Caco-2 (cell line): ENCODE measurements at regions not wholly inside any gene's neighbourhood (a gene's known extent, or its start where the extent isn't known, plus 50 kb on each side); places are given as distances from the start of the nearest gene placed in this dataset.

Source experiments
- BruUV-seq: library from RNA; stranded (reverse); fragments of 400-500 nt; replicated peaks from 2 replicates; lab custom pipeline; 2021; lab: Mats Ljungman, UMichigan
- CTCF ChIA-PET: fragments of 300-600 bp; sonication (Branson Sonifier 250); formaldehyde crosslinking; loops from one replicate; lab custom pipeline; 2022; ENCODE audit warnings: antibody characterized with exemption; lab: Charles Lee
- POLR2A ChIA-PET: fragments of 300-600 bp; sonication (Branson Sonifier 250); formaldehyde crosslinking; loops from one replicate; lab custom pipeline; 2022; ENCODE audit warnings: antibody characterized with exemption; lab: Charles Lee
- DNase-seq, 2 experiments: peaks; one replicate each; pipeline versions ENCODE4 v3.0.0 to v3.0.0-alpha.2; 2020 to 2022
- H3K27me3 ChIP-seq: replicated peaks from 2 replicates; pipeline ENCODE4 v1.6.0; 2011; ENCODE audit warnings: low read length; ENCODE audit not compliant: control insufficient read depth, insufficient read depth
- H3K36me3 ChIP-seq: 2 replicates; pipeline ENCODE4 v1.5.1; 2011; ENCODE audit warnings: low read length; ENCODE audit not compliant: control insufficient read depth, insufficient read depth
- H3K4me1 ChIP-seq: fragments of 250-450 bp; sonication (Bioruptor Pico); 2 replicates; pipeline ENCODE4 v1.5.1; 2020; ENCODE audit warnings: mild to moderate bottlenecking
- H3K4me3 ChIP-seq: 2 replicates; pipeline ENCODE4 v1.5.1; 2011; ENCODE audit warnings: low read depth, mild to moderate bottlenecking, control low read depth, low read length
- H3K9me3 ChIP-seq: fragments of 250-450 bp; sonication (Bioruptor Pico); 2 replicates; pipeline ENCODE4 v1.5.1; 2020; ENCODE audit warnings: mild to moderate bottlenecking, moderate library complexity
- H3K27ac Mint-ChIP-seq: one replicate; pipeline ENCODE4 v1.8.0; 2022; ENCODE audit warnings: mixed read lengths; ENCODE audit not compliant: unreplicated experiment
- H3K27me3 Mint-ChIP-seq: one replicate; pipeline ENCODE4 v1.8.0; 2022; ENCODE audit warnings: mixed read lengths; ENCODE audit not compliant: insufficient read depth, unreplicated experiment
- H3K36me3 Mint-ChIP-seq: one replicate; pipeline ENCODE4 v1.8.0; 2022; ENCODE audit warnings: mild to moderate bottlenecking, mixed read lengths; ENCODE audit not compliant: insufficient read depth, unreplicated experiment
- H3K4me1 Mint-ChIP-seq: one replicate; pipeline ENCODE4 v1.8.0; 2022; ENCODE audit warnings: low read depth, mixed read lengths; ENCODE audit not compliant: unreplicated experiment
- H3K4me3 Mint-ChIP-seq: one replicate; pipeline ENCODE4 v1.8.0; 2022; ENCODE audit warnings: mild to moderate bottlenecking, moderate library complexity, mixed read lengths; ENCODE audit not compliant: unreplicated experiment
- H3K9me3 Mint-ChIP-seq: one replicate; pipeline ENCODE4 v1.8.0; 2022; ENCODE audit warnings: mixed read lengths; ENCODE audit not compliant: unreplicated experiment
- intact Hi-C: fragments of 100-400 bp; cut with micrococcal nuclease; formaldehyde crosslinking; loops from one replicate; pipeline ENCODE4 v1.10.0; 2022; ENCODE audit not compliant: unreplicated experiment
- TF ChIP-seq, protein P1 (sequence below), 2 experiments: fragments of 200-600 bp in 1 of 2; IDR thresholded peaks; 1 replicate in 1 of 2; 2 replicates in 1 of 2; pipeline versions ENCODE4 v1.5.1 to v1.8.0; 2011 to 2022; ENCODE audit warnings: antibody characterized with exemption in 1 of 2, control low read depth in 1 of 2, inconsistent platforms in 1 of 2, low read depth in 1 of 2, low read length in 1 of 2, mild to moderate bottlenecking in 1 of 2, moderate library complexity in 1 of 2; ENCODE audit not compliant: insufficient read depth in 1 of 2, severe bottlenecking in 1 of 2, unreplicated experiment in 1 of 2

DNA sequence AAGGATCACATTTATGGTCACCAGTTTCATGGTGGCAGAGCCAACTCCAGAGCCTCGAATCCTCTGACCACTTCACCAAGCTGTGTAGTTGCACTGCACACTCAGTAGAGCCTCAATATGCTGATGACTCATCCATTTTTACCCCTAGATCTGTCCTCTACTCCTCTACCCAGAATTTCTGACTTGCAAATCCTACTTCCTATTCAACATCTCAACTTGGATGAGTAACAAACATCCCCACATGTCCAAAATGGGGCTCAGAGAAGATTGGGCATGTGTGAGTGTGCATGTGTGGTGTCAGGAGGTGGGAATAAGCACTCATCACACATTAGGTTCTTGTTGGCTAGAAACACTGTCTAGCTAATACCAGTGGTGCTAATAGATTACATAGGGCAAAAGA lies 57.8 kb upstream of the IGFBP2 start:
- no peak for DNase-seq
- intact Hi-C loops: no loop called here
- no peak overlapping the region for H3K27ac Mint-ChIP-seq
- no peaks in the 10 kb centered on the region for H3K4me1 Mint-ChIP-seq
- Histone ChIP-seq H3K27me3 (no peaks in the 10 kb centered on the region; the same call in 1 of the 2 replicates), H3K4me3 (no peak overlapping the region), H3K36me3 (no peaks in the 10 kb centered on the region), H3K4me1 (no peaks in the 10 kb centered on the region), H3K9me3 (no peaks in the 10 kb centered on the region)
- H3K4me3 Mint-ChIP-seq: no peak overlapping the region
- POLR2A ChIA-PET: no interaction called here
- no peaks in the 10 kb centered on the region for H3K36me3 Mint-ChIP-seq
- BruUV-seq: no TSS peak
- H3K9me3 Mint-ChIP-seq: peaks cover 8% of the 10 kb centered on the region
- H3K27me3 Mint-ChIP-seq: peaks cover 14% of the 10 kb centered on the region
- CTCF ChIA-PET: no interaction called here
- TF ChIP-seq, protein P1, sequence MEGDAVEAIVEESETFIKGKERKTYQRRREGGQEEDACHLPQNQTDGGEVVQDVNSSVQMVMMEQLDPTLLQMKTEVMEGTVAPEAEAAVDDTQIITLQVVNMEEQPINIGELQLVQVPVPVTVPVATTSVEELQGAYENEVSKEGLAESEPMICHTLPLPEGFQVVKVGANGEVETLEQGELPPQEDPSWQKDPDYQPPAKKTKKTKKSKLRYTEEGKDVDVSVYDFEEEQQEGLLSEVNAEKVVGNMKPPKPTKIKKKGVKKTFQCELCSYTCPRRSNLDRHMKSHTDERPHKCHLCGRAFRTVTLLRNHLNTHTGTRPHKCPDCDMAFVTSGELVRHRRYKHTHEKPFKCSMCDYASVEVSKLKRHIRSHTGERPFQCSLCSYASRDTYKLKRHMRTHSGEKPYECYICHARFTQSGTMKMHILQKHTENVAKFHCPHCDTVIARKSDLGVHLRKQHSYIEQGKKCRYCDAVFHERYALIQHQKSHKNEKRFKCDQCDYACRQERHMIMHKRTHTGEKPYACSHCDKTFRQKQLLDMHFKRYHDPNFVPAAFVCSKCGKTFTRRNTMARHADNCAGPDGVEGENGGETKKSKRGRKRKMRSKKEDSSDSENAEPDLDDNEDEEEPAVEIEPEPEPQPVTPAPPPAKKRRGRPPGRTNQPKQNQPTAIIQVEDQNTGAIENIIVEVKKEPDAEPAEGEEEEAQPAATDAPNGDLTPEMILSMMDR (IDR thresholded peaks at IDR 0.05; ENCODE audit: insufficient read depth in 1 of 2, low read depth in 1 of 2, low read length in 1 of 2, severe bottlenecking in 1 of 2, unreplicated experiment in 1 of 2): no peak

GRCh38 chr2:216576616-216577015 lies 56.6 kb upstream of the IGFBP2 start:
- H3K4me3 Mint-ChIP-seq: no peak overlapping the region
- Histone ChIP-seq H3K27me3 (no peaks in the 10 kb centered on the region; the same call in 1 of the 2 replicates), H3K4me3 (no peak overlapping the region), H3K4me1 (no peaks in the 10 kb centered on the region), H3K9me3 (no peaks in the 10 kb centered on the region), H3K36me3 (no peaks in the 10 kb centered on the region)
- H3K27ac Mint-ChIP-seq: no peak overlapping the region
- ChIA-PET CTCF (no interaction called here), POLR2A (no interaction called here)
- no peak for DNase-seq
- no TSS peak for BruUV-seq
- H3K4me1 Mint-ChIP-seq: no peaks in the 10 kb centered on the region
- intact Hi-C loops: no loop called here
- H3K36me3 Mint-ChIP-seq: no peaks in the 10 kb centered on the region
- TF ChIP-seq, protein P1 (IDR thresholded peaks at IDR 0.05; ENCODE audit: insufficient read depth in 1 of 2, low read depth in 1 of 2, low read length in 1 of 2, severe bottlenecking in 1 of 2, unreplicated experiment in 1 of 2): no peak
- H3K27me3 Mint-ChIP-seq: peaks cover 20% of the 10 kb centered on the region
- peaks cover under 1% of the 10 kb centered on the region for H3K9me3 Mint-ChIP-seq

GRCh38 chr2:216578325-216578724 lies 54.9 kb upstream of the IGFBP2 start:
- H3K4me1 Mint-ChIP-seq: no peaks in the 10 kb centered on the region
- no peak overlapping the region for H3K4me3 ChIP-seq
- ChIA-PET POLR2A (no interaction called here), CTCF (no interaction called here)
- TF ChIP-seq, protein P1 (IDR thresholded peaks at IDR 0.05; ENCODE audit: insufficient read depth in 1 of 2, low read depth in 1 of 2, low read length in 1 of 2, severe bottlenecking in 1 of 2, unreplicated experiment in 1 of 2): no peak
- no peaks in the 10 kb centered on the region; the same call in 1 of the 2 replicates for H3K27me3 ChIP-seq
- H3K36me3 Mint-ChIP-seq: no peaks in the 10 kb centered on the region
- no peak overlapping the region for H3K27ac Mint-ChIP-seq
- no peak overlapping the region for H3K4me3 Mint-ChIP-seq
- DNase-seq: no peak
- no peaks in the 10 kb centered on the region for H3K9me3 ChIP-seq
- H3K27me3 Mint-ChIP-seq: peaks cover 27% of the 10 kb centered on the region
- intact Hi-C loops: no loop called here
- no peaks in the 10 kb centered on the region for H3K36me3 ChIP-seq
- no peaks in the 10 kb centered on the region for H3K4me1 ChIP-seq
- H3K9me3 Mint-ChIP-seq: no peaks in the 10 kb centered on the region
- no TSS peak for BruUV-seq
